Mesodermal cell (in vitro differentiated cells): ENCODE measurements at regions not wholly inside any gene's neighbourhood (a gene's known extent, or its start where the extent isn't known, plus 50 kb on each side); places are given as distances from the start of the nearest gene placed in this dataset.
"Not testable (repeated sequence)": the region's sequence is repeated elsewhere in the genome, so short reads cannot be mapped to it uniquely, and the experiment has no call there.

ENCODE experiments used
- H3K27ac ChIP-seq: 2 replicates; pipeline ENCODE4 v1.7.0; 2013; ENCODE audit warnings: mild to moderate bottlenecking, low read depth, low read length, moderate library complexity; ENCODE audit not compliant: severe bottlenecking
- H3K36me3 ChIP-seq: 2 replicates; pipeline ENCODE4 v1.7.1; 2013; ENCODE audit warnings: mild to moderate bottlenecking, low read length, moderate library complexity; ENCODE audit not compliant: control insufficient read depth, insufficient read depth
- H3K4me1 ChIP-seq: one replicate; pipeline ENCODE4 v1.7.1; 2013; ENCODE audit warnings: mild to moderate bottlenecking, low read length; ENCODE audit not compliant: insufficient read depth, control insufficient read depth, poor library complexity, severe bottlenecking
- H3K4me3 ChIP-seq: 2 replicates; pipeline ENCODE4 v1.7.0; 2013; ENCODE audit warnings: low read length, control low read depth, mild to moderate bottlenecking; ENCODE audit not compliant: insufficient read depth, poor library complexity, severe bottlenecking; ENCODE audit errors: extremely low read depth
- H3K9me3 ChIP-seq: 2 replicates; pipeline ENCODE4 v1.7.1; 2013; ENCODE audit warnings: mild to moderate bottlenecking, low read length, moderate library complexity; ENCODE audit not compliant: control insufficient read depth
- WGBS, 2 experiments: methylation state at CpG; one replicate each; pipeline ENCODE4 v1.1.5; 2013; ENCODE audit warnings: missing lambda C conversion rate in 2 of 2; ENCODE audit not compliant: insufficient coverage in 2 of 2; 5-methylcytosine and 5-hydroxymethylcytosine counted together

DNA sequence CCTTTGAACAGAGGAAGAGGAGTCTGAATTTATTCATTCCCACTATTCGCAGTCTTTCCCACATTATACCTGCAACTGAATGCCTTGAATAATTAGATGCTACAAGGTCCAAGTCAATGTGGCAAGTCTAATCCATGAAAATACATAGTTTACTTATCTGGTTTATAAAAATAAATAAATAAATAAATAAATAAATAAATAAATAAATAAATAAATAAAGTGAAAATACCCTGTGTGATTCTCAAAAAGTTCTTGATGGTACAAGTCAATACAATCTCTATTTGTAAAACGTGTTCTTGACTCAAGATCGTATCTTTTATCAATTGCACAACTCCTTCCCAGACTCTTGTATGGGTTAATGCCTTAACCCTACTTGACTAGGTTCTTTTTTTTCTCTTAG is 417.7 kb downstream of the ZWINT start:
- H3K27ac ChIP-seq = no peak overlapping the region
- no peak overlapping the region for H3K4me3 ChIP-seq
- H3K9me3 ChIP-seq = peaks cover 5% of the 10 kb centered on the region
- H3K36me3 ChIP-seq = no peaks in the 10 kb centered on the region
- H3K4me1 ChIP-seq = no peaks in the 10 kb centered on the region
- WGBS, 2 experiments = no CpG with 5 or more reads among the region's 3 CpGs

- Histone ChIP-seq H3K4me1 (no peaks in the 10 kb centered on the region), H3K27ac (no peak overlapping the region), H3K4me3 (no peak overlapping the region), H3K9me3 (no peaks in the 10 kb centered on the region), H3K36me3 (no peaks in the 10 kb centered on the region)
- WGBS, 2 experiments = no CpG with 5 or more reads among the region's 1 CpG
These were observed 431.8 kb downstream of the ZWINT start for GRCh38 chr10:55929291-55929690.

DNA sequence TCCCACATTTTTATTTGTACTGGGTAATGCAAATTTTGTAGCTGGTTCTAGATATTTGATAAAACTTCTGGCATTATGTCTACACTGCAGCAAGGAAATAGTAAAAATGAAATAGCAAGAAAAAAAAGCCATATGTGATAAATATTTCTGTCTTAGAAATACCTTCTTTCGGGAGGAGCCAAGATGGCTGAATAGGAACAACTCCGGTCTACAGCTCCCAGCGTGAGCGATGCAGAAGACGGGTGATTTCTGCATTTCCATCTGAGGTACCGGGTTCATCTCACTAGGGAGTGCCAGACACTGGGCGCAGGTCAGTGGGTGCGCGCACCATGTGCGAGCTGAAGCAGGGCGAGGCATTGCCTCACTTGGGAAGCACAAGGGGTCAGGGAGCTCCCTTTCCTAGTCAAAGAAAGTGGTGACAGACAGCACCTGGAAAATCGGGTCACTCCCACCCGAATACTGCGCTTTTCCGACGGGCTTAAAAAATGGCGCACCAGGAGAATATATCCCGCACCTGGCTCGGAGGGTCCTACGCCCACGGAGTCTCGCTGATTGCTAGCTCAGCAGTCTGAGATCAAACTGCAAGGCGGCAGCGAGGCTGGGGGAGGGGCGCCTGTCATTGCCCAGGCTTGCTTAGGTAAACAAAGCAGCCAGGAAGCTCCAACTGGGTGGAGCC is 461.4 kb downstream of the ZWINT start:
- H3K36me3 ChIP-seq, H3K27ac ChIP-seq, H3K9me3 ChIP-seq, H3K4me1 ChIP-seq: not testable (repeated sequence)
- 53 to 63% methylated on average over 8 to 13 of the region's 25 CpGs for WGBS, 2 experiments
- H3K4me3 ChIP-seq = peak overlapping the region; percentile 8

DNA sequence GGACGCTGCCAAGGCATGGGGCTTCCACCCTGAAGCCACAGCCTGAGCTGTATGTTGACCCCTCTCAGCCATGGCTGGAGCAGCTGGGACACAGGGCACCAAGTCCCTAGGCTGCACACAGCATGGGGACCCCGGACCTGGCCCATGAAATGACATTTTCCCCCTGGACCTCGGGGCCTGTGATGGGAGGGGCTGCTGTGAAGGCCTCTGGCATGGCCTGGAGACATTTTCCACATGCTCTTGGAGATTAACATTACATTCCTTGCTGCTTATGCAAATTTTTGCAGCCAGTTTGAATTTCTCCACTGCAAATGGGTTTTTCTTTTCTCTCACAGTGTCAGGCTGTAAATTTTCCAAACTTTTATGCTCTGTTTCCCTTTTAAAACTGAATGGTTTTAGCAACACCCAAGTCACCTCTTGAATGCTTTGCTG is 463.6 kb downstream of the ZWINT start:
- H3K36me3 ChIP-seq = no peaks in the 10 kb centered on the region
- WGBS, 2 experiments = 80 to 89% methylated on average over 3 of the region's 3 CpGs
- no peak overlapping the region for H3K27ac ChIP-seq
- no peaks in the 10 kb centered on the region for H3K9me3 ChIP-seq
- no peaks in the 10 kb centered on the region for H3K4me1 ChIP-seq
- no peak overlapping the region for H3K4me3 ChIP-seq

DNA sequence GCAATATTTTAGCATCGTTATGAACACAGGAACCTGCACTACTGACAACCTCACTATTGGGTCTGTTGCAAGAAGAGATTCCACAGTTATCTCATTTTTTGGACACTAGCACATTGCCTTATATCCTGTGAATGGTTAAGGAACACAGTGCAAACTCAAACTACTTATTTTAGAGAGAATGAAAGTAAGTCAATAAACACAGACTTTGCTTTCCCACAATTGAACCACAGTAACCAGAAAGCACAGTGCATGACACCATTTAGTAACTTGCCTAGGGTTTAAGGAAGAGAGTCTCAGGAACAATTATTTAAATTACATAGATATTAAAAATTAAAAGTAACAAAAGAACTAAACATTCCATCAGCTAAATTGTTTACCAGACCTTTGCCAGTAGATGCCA is 468.8 kb downstream of the ZWINT start:
- WGBS, 2 experiments = 100% methylated on average over 1 of the region's 1 CpG; no CpG with 5 or more reads in 1 of the 2 experiments
- Histone ChIP-seq H3K9me3 (no peaks in the 10 kb centered on the region), H3K36me3 (no peaks in the 10 kb centered on the region), H3K27ac (no peak overlapping the region), H3K4me1 (no peaks in the 10 kb centered on the region), H3K4me3 (no peak overlapping the region)

GRCh38 chr10:55881588-55881987 is 479.5 kb downstream of the ZWINT start:
- Histone ChIP-seq H3K4me3 (no peak overlapping the region), H3K9me3 (no peaks in the 10 kb centered on the region), H3K27ac (no peak overlapping the region)

DNA sequence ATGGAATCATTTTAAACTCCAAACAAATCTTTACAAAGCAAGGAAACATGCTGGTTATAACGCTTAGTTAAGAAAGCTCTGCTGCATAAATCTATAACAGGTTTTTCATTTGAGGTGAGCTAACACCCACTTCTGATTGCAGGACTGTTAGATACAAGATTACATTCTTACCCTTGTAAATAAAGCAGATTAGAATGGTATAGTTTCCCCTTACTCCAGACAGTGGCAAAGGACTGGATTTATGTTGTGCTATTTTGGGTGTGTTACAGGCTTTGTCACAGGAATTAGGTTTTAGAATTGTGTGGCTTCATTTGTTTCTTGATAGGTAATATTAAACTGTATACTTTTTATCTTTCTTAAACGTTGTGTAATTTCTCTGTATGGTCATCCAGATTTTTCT is 487.6 kb downstream of the ZWINT start:
- no peaks in the 10 kb centered on the region for H3K36me3 ChIP-seq
- WGBS, 2 experiments = no CpG with 5 or more reads among the region's 2 CpGs
- no peak overlapping the region for H3K27ac ChIP-seq
- no peaks in the 10 kb centered on the region for H3K9me3 ChIP-seq
- H3K4me1 ChIP-seq = no peaks in the 10 kb centered on the region
- no peak overlapping the region for H3K4me3 ChIP-seq

More at GRCh38 chr10:55881588-55881987, 479.5 kb downstream of the ZWINT start:
- H3K4me1 ChIP-seq = no peaks in the 10 kb centered on the region
- no peaks in the 10 kb centered on the region for H3K36me3 ChIP-seq

DNA sequence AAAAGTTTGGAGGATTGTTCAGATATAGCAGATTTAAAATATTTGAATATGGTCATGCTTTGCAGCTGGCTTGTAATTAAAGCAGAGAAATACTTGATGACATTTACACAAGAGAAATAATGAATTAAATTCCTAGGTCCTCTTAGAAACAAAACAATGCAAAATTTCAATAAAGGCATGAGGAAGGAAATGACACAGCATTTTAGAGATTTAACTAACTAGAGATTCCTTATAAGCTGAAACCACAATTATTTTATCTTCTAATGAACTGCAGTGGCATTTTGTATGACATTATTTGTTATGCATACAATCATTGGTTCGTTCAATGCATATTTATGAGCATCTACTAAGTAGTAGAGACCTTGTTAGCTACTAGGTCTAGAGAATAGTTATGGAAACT is 490.9 kb downstream of the ZWINT start:
- no CpG with 5 or more reads among the region's 1 CpG for WGBS, 2 experiments
- Histone ChIP-seq H3K9me3 (no peaks in the 10 kb centered on the region), H3K4me3 (no peak overlapping the region), H3K36me3 (no peaks in the 10 kb centered on the region), H3K27ac (no peak overlapping the region), H3K4me1 (no peaks in the 10 kb centered on the region)

DNA sequence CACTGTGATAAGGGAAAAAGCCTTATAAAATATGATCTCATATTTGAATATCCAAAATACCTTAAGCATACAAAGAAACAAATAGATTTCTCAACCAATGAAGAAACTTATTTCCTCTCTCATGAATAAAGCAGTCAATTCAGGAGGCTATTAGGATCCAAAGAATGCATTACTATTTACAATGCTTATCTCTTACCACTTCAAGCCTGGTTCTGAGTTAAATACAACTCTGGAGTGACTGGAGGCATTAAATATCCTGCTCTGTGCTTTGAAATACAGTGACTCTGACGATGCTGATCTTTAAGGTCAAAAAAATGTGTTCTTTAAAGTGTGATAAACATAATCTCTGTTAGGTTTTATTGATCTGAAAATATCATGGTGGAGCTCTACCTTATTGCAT is 493.2 kb downstream of the ZWINT start:
- Histone ChIP-seq H3K9me3 (no peaks in the 10 kb centered on the region), H3K36me3 (no peaks in the 10 kb centered on the region), H3K27ac (no peak overlapping the region), H3K4me1 (no peaks in the 10 kb centered on the region), H3K4me3 (no peak overlapping the region)
- 80% methylated on average over 1 of the region's 1 CpG; no CpG with 5 or more reads in 1 of the 2 experiments for WGBS, 2 experiments

DNA sequence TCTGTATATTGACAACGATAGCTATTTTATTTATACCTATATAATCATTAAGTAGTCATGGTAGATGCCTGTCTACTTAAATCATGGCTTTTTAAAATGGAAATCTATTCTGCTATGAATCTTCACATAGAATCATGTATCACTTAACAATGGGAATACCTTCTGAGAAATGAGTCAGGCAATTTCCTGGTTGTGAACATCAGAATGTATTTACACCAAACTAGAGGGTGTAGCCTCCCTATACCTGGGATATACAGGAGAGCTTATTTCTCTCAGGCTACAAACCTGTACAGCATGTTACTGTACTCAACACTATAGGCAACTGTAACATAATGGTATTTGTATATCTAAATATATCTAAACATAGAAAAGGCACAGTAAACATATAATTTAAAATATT is 502.3 kb downstream of the ZWINT start:
- no peak overlapping the region for H3K4me3 ChIP-seq
- no peaks in the 10 kb centered on the region for H3K36me3 ChIP-seq
- WGBS, 2 experiments = no CpG with 5 or more reads among the region's 1 CpG
- H3K9me3 ChIP-seq = peaks cover 9% of the 10 kb centered on the region
- H3K4me1 ChIP-seq = no peaks in the 10 kb centered on the region
- H3K27ac ChIP-seq = no peak overlapping the region

DNA sequence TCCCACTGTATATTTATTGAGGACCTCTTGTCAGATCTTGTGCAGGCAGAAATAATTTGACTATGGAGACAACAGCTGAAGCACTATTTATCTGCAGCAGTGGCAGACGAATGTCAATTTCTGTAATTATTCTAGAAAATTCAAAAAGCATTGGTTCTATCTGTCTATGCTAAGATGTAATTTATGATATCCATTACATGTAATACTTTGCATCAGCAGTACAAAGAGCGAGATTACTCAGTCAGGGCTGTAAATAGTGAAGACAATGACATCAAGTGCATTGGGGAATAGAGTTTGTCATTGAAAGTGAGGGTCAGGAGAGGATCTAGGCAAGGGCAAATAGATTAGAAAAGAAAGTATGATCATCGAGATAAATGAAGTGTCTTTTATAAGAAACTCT is 508.2 kb downstream of the ZWINT start:
- no peaks in the 10 kb centered on the region for H3K36me3 ChIP-seq
- H3K27ac ChIP-seq = no peak overlapping the region
- H3K9me3 ChIP-seq = no peaks in the 10 kb centered on the region
- 100% methylated on average over 1 of the region's 3 CpGs; no CpG with 5 or more reads in 1 of the 2 experiments for WGBS, 2 experiments
- H3K4me1 ChIP-seq = no peaks in the 10 kb centered on the region
- H3K4me3 ChIP-seq = no peak overlapping the region
